Gastrocnemius medialis (tissue), 4 donors: ENCODE measurements at regions not wholly inside any gene's neighbourhood (a gene's known extent, or its start where the extent isn't known, plus 50 kb on each side); places are given as distances from the start of the nearest gene placed in this dataset.

Experiments used
- ATAC-seq, 2 donors: fragments of 150-250 bp; one replicate each; pipeline ENCODE4 v1.9.1; 2016
- DNase-seq, 2 donors: peaks; one replicate each; pipeline ENCODE4 v3.0.0-alpha.2; 2019
- H3K27ac ChIP-seq, 4 donors: fragments of 200-600 bp; sonication (generic); 1 replicate in 1 of 4; 2 replicates in 3 of 4; pipeline ENCODE4 v1.5.1; 2016 to 2018; ENCODE audit warnings: mild to moderate bottlenecking in 2 of 4, moderate library complexity in 1 of 4
- H3K27me3 ChIP-seq, 3 donors: fragments of 200-600 bp; sonication (generic) in 2 of 3; 1 replicate in 1 of 3; 2 replicates in 2 of 3; pipeline versions ENCODE4 v1.5.1 to v1.6.0; 2016 to 2019; ENCODE audit warnings: mild to moderate bottlenecking in 1 of 3, moderate library complexity in 1 of 3
- H3K36me3 ChIP-seq, 2 donors: fragments of 200-600 bp; sonication (generic) in 1 of 2; one replicate each; pipeline ENCODE4 v1.5.1; 2017 to 2018
- H3K4me1 ChIP-seq, 2 donors: fragments of 200-600 bp; sonication (generic) in 1 of 2; one replicate each; pipeline ENCODE4 v1.5.1; 2016 to 2017; ENCODE audit warnings: mild to moderate bottlenecking in 2 of 2
- H3K4me3 ChIP-seq, 4 donors: fragments of 200-600 bp; sonication (generic) in 3 of 4; 1 replicate in 1 of 4; 2 replicates in 3 of 4; pipeline ENCODE4 v1.5.1; 2016 to 2019; ENCODE audit warnings: mild to moderate bottlenecking in 2 of 4
- H3K9me3 ChIP-seq, 3 donors: fragments of 200-600 bp; sonication (generic) in 2 of 3; 1 replicate in 1 of 3; 2 replicates in 2 of 3; pipeline ENCODE4 v1.5.1; 2016 to 2019
- POLR2A ChIP-seq, 2 donors: fragments of 450-650 bp; IDR thresholded peaks; one replicate each; pipeline ENCODE4 v1.6.1; 2017; ENCODE audit warnings: antibody characterized with exemption in 2 of 2, mild to moderate bottlenecking in 2 of 2, moderate library complexity in 2 of 2
- in situ Hi-C, 4 donors: fragments of 200-750 bp; cut with MboI; loops; one replicate each; pipeline versions ENCODE4 v1.15.0 to v1.8.0; 2017; ENCODE audit warnings: low sequenced_read_pairs in 4 of 4
- intact Hi-C: fragments of 100-400 bp; cut with DNase I; formaldehyde crosslinking; loops from one replicate; pipeline ENCODE4 v1.15.1; 2023; ENCODE audit warnings: low total_unique reads
- TF ChIP-seq, protein P1 (sequence below), 5 experiments: fragments of 450-650 bp in 3 of 5; fragments of 200-600 bp in 2 of 5; sonication (generic) in 2 of 5; IDR thresholded peaks in 4 of 5; conservative IDR thresholded peaks in 1 of 5; 1 replicate in 4 of 5; 2 replicates in 1 of 5; pipeline ENCODE4 v1.5.1; 2016 to 2019; ENCODE audit warnings: antibody characterized with exemption in 5 of 5, mild to moderate bottlenecking in 3 of 5, moderate library complexity in 3 of 5

DNA sequence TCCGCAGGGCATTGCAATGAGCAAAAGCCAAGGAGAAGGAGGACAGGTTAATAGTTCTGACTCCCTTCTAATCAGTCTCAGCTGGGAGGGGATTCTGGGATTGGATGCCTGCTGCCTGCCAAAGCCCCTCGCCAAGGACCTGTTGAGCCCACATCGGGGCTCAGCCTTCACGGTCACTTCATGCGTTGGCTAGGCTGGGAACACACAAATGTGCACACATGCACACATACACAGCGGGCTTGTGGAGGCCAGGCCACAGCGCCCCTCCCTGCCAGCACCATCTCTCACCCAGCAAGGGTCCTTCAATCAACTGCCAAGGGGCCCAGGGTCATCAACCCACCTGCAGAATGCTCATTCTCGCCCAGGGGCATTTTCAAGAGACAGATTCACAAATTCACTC is 113.9 kb downstream of the C5orf15 start:
- Histone ChIP-seq H3K9me3 (no peaks in the 10 kb centered on the region), H3K27ac (no peak overlapping the region), H3K4me1 (no peaks in the 10 kb centered on the region), H3K4me3 (no peak overlapping the region), H3K36me3 (no peaks in the 10 kb centered on the region), H3K27me3 (no peaks in the 10 kb centered on the region)
- TF ChIP-seq POLR2A (IDR thresholded peaks at IDR 0.05): no peak
- TF ChIP-seq, protein P1, sequence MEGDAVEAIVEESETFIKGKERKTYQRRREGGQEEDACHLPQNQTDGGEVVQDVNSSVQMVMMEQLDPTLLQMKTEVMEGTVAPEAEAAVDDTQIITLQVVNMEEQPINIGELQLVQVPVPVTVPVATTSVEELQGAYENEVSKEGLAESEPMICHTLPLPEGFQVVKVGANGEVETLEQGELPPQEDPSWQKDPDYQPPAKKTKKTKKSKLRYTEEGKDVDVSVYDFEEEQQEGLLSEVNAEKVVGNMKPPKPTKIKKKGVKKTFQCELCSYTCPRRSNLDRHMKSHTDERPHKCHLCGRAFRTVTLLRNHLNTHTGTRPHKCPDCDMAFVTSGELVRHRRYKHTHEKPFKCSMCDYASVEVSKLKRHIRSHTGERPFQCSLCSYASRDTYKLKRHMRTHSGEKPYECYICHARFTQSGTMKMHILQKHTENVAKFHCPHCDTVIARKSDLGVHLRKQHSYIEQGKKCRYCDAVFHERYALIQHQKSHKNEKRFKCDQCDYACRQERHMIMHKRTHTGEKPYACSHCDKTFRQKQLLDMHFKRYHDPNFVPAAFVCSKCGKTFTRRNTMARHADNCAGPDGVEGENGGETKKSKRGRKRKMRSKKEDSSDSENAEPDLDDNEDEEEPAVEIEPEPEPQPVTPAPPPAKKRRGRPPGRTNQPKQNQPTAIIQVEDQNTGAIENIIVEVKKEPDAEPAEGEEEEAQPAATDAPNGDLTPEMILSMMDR (IDR thresholded peaks at IDR 0.05 in 4 of 5, conservative IDR thresholded peaks at IDR 0.05 in 1 of 5): no peak
- DNase-seq (no peak), ATAC-seq (no peak)
- in situ Hi-C loops (loop anchor here in 1 of 4 donors (25.0 kb wide), 2 partner anchors 442 to 742 kb away; no protein-coding TSS in a partner anchor), intact Hi-C loops (no loop called here)

DNA sequence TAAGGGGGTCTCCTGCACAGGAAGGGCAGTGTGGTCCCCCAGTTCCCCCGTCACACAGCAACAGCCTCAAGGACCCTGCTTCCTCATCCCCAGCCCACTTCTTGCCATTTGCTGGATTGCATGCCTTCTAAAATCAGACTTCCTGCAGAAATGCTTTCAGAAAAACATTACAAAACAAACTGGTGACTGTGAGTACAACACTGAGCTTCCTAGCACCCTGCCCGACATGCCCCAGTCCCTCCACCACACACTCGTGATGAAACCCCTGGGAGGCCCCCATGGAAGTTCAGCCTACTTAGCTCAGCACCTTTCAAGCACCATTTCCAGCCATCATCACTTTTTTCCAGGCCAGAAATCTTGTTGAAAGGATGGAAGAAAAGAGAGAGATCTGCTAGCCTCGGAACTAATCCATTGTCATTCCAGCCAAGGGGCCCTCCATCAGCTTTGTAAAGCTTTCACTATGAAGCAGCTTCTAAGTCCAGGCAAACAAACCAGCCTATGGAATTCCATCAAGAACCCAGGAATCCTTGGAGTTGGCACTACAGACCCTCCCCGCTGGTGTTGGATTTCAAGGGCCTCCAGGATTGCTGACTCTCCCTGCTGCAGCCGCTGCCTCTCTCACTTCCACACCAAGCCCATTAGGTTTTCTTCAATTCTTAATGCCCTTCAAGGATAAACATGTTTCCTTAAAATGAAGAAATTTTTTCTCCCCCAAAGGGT is 114.6 kb downstream of the C5orf15 start:
- Histone ChIP-seq H3K27me3 (no peaks in the 10 kb centered on the region), H3K9me3 (no peaks in the 10 kb centered on the region), H3K4me1 (no peaks in the 10 kb centered on the region), H3K36me3 (no peaks in the 10 kb centered on the region), H3K27ac (no peak overlapping the region), H3K4me3 (no peak overlapping the region)
- no peak for TF ChIP-seq POLR2A (IDR thresholded peaks at IDR 0.05)
- TF ChIP-seq, protein P1 (IDR thresholded peaks at IDR 0.05 in 4 of 5, conservative IDR thresholded peaks at IDR 0.05 in 1 of 5): no peak
- ATAC-seq: no peak
- in situ Hi-C loops (loop anchor here in 1 of 4 donors (25.0 kb wide), 2 partner anchors 442 to 742 kb away; no protein-coding TSS in a partner anchor), intact Hi-C loops (no loop called here)
- no peak for DNase-seq

DNA sequence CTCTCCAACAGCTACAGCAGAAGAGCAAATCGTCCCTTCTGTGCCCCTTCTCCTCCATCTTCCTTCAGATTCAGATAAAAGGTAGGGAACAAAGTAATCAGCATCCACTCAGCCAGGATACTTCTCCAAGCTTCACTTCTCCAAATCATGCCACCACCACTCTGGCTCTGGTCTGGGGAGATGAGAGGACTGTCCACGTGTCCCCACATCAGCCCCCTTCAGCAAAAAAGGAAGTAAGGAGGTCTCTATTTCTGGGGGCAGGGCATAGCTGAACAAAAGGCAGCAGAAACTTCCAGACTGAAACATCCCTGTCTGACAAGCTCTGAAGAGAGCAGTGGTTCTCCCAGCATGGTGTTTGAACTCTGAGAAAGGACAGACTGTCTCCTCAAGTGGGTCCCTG is 116.9 kb downstream of the C5orf15 start:
- TF ChIP-seq, protein P1 (IDR thresholded peaks at IDR 0.05 in 4 of 5, conservative IDR thresholded peaks at IDR 0.05 in 1 of 5): no peak
- no peak for TF ChIP-seq POLR2A (IDR thresholded peaks at IDR 0.05)
- Histone ChIP-seq H3K9me3 (no peaks in the 10 kb centered on the region), H3K4me3 (no peak overlapping the region), H3K27me3 (no peaks in the 10 kb centered on the region), H3K36me3 (no peaks in the 10 kb centered on the region), H3K4me1 (no peaks in the 10 kb centered on the region), H3K27ac (no peak overlapping the region)
- DNase-seq (no peak), ATAC-seq (no peak)
- intact Hi-C loops (no loop called here), in situ Hi-C loops (loop anchor here in 1 of 4 donors (25.0 kb wide), 2 partner anchors 439 to 739 kb away; no protein-coding TSS in a partner anchor)

DNA sequence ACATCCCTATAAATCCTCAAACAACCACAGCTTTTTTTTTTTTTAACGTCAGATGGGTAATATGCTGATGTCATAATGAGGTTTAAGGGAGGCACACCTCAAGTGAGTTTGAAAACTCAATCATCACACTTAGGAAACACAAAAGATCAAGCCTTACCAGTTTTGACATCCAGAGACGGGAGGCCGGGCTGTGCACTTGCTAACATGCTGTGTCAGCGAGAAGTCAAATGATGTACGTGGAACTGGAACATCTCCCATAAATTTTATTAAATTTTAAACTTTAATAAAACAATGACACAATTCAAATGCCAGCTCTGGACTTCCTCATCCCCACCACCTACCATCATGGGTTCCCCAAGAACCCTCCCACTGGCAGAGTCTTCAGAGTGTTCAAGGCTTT is 117.6 kb downstream of the C5orf15 start:
- H3K27me3 ChIP-seq: no peaks in the 10 kb centered on the region
- in situ Hi-C loops: loop anchor here in 1 of 4 donors (25.0 kb wide), 2 partner anchors 439 to 739 kb away; no protein-coding TSS in a partner anchor
- DNase-seq: no peak
- H3K4me3 ChIP-seq: no peak overlapping the region
- intact Hi-C loops: no loop called here
- no peaks in the 10 kb centered on the region for H3K4me1 ChIP-seq
- TF ChIP-seq POLR2A (IDR thresholded peaks at IDR 0.05): no peak
- no peak for ATAC-seq
- no peaks in the 10 kb centered on the region for H3K36me3 ChIP-seq
- no peaks in the 10 kb centered on the region for H3K9me3 ChIP-seq
- no peak overlapping the region for H3K27ac ChIP-seq

DNA sequence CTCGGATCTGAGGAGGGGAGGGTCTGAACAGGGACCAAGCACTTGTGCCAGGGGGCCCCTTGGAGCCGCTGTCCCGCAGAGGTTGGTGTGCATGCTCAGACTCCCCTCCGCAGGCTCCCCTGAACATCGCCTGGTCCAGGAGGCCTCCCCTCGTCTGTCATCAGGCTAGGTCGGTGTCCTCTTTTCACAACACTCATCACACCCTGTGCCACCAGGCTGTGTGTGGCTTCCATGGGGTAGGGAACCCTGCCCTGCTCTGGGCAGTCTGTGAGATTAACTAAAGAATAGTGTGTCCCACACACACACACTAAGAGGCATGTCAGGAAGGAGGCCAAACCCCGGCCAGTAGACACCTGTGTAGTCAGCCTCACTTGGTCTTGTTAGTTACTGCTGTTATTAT is 119.3 kb downstream of the C5orf15 start:
- no peaks in the 10 kb centered on the region for H3K36me3 ChIP-seq
- DNase-seq: no peak

More for the DNA sequence above, 119.3 kb downstream of the C5orf15 start:
- Histone ChIP-seq H3K4me3 (no peak overlapping the region), H3K27ac (no peak overlapping the region), H3K9me3 (no peaks in the 10 kb centered on the region), H3K4me1 (no peaks in the 10 kb centered on the region), H3K27me3 (no peaks in the 10 kb centered on the region)
- ATAC-seq: no peak
- intact Hi-C loops (no loop called here), in situ Hi-C loops (no loop called here)
- no peak for TF ChIP-seq POLR2A (IDR thresholded peaks at IDR 0.05)
- TF ChIP-seq, protein P1 (IDR thresholded peaks at IDR 0.05 in 4 of 5, conservative IDR thresholded peaks at IDR 0.05 in 1 of 5): no peak
